H1 (cell line): ENCODE measurements at regions not wholly inside any gene's neighbourhood (a gene's known extent, or its start where the extent isn't known, plus 50 kb on each side); places are given as distances from the start of the nearest gene placed in this dataset.

Source experiments
- CTCF ChIA-PET: fragments of 300-600 bp; sonication (Branson Sonifier 250); formaldehyde crosslinking; loops from one replicate; lab custom pipeline; 2021; ENCODE audit not compliant: partially characterized antibody; lab: Charles Lee
- POLR2A ChIA-PET: fragments of 300-600 bp; sonication (Branson Sonifier 250); formaldehyde crosslinking; loops from one replicate; lab custom pipeline; 2021; ENCODE audit warnings: inconsistent platforms; ENCODE audit not compliant: partially characterized antibody; lab: Charles Lee
- DNase-seq, 2 experiments: peaks; one replicate each; pipeline versions ENCODE4 v3.0.0 to v3.0.0-alpha.2; 2010 to 2022; ENCODE audit warnings: low spot score in 2 of 2, low read depth in 1 of 2, mixed read lengths in 1 of 2
- FAIRE-seq: peaks from 2 replicates; lab custom pipeline; 2011; peaks lifted over from hg19 to GRCh38; lab: Jason Lieb, UNC
- H2AFZ ChIP-seq: 2 replicates; pipeline ENCODE4 v1.8.1; 2012; ENCODE audit warnings: low read length, inconsistent platforms
- H2AK5ac ChIP-seq: 2 replicates; pipeline ENCODE4 v1.6.1; 2013; ENCODE audit warnings: low read depth, low read length
- H2BK120ac ChIP-seq: replicated peaks from 2 replicates; pipeline ENCODE3; 2013; ENCODE audit warnings: low read depth, low read length, inconsistent platforms
- H2BK12ac ChIP-seq: 2 replicates; pipeline ENCODE4 v1.6.1; 2013; ENCODE audit warnings: low read depth, low read length
- H2BK15ac ChIP-seq: 2 replicates; pipeline ENCODE4 v1.6.1; 2013; ENCODE audit warnings: low read length
- H2BK20ac ChIP-seq: 2 replicates; pipeline ENCODE4 v1.6.1; 2013; ENCODE audit warnings: low read length
- H2BK5ac ChIP-seq: 2 replicates; pipeline ENCODE4 v1.6.1; 2013; ENCODE audit warnings: low read depth, low read length
- H3K14ac ChIP-seq: 2 replicates; pipeline ENCODE4 v1.6.1; 2013; ENCODE audit warnings: inconsistent platforms; ENCODE audit not compliant: insufficient read length
- H3K18ac ChIP-seq: 2 replicates; pipeline ENCODE4 v1.6.1; 2013; ENCODE audit warnings: low read length; ENCODE audit errors: extremely low read depth
- H3K23ac ChIP-seq: 2 replicates; pipeline ENCODE4 v1.6.1; 2013; ENCODE audit warnings: inconsistent platforms; ENCODE audit not compliant: insufficient read length
- H3K23me2 ChIP-seq: 2 replicates; pipeline ENCODE4 v1.6.1; 2013; ENCODE audit warnings: low read depth, low read length
- H3K27ac ChIP-seq: 2 replicates; pipeline ENCODE4 v1.6.1; 2011; ENCODE audit warnings: low read depth, low read length, inconsistent platforms
- H3K27me3 ChIP-seq, 4 experiments: replicated peaks in 1 of 4; 1 replicate in 1 of 4; 2 replicates in 3 of 4; pipeline versions ENCODE4 v1.6.1 to v1.8.1; 2011 to 2013; ENCODE audit warnings: low read length in 3 of 4, mild to moderate bottlenecking in 3 of 4, inconsistent platforms in 2 of 4, mixed read lengths in 2 of 4, moderate library complexity in 1 of 4; ENCODE audit not compliant: control insufficient read depth in 3 of 4, insufficient read depth in 3 of 4; ENCODE audit errors: extremely low read depth in 1 of 4
- H3K36me3 ChIP-seq, 4 experiments: 2 replicates each; pipeline versions ENCODE4 v1.6.1 to v1.8.1; 2011 to 2013; ENCODE audit warnings: mild to moderate bottlenecking in 4 of 4, low read length in 3 of 4, moderate library complexity in 2 of 4, control low read depth in 1 of 4, inconsistent platforms in 1 of 4; ENCODE audit not compliant: insufficient read depth in 4 of 4, control insufficient read depth in 2 of 4
- H3K4ac ChIP-seq: replicated peaks from 2 replicates; pipeline ENCODE3; 2013; ENCODE audit warnings: low read length, low read depth, mixed read lengths, inconsistent platforms; ENCODE audit not compliant: insufficient read length
- H3K4me1 ChIP-seq, 4 experiments: replicated peaks in 1 of 4; 1 replicate in 1 of 4; 2 replicates in 3 of 4; pipeline versions ENCODE4 v1.6.1 to v1.8.1; 2011 to 2013; ENCODE audit warnings: low read length in 3 of 4, inconsistent platforms in 2 of 4, mixed read lengths in 1 of 4; ENCODE audit not compliant: insufficient read depth in 4 of 4, control insufficient read depth in 3 of 4
- H3K4me2 ChIP-seq, 2 experiments: 2 replicates each; pipeline versions ENCODE4 v1.6.1 to v1.8.1; 2011 to 2013; ENCODE audit warnings: low read depth in 2 of 2, low read length in 2 of 2, control low read depth in 1 of 2, inconsistent platforms in 1 of 2, mild to moderate bottlenecking in 1 of 2; ENCODE audit not compliant: insufficient read depth in 1 of 2
- H3K4me3 ChIP-seq, 4 experiments: fragments of 200-600, 300-600 bp in 1 of 4; sonication (generic), shearing (Covaris generic), sonication (Bioruptor Twin) in 1 of 4; 2 replicates each; pipeline versions ENCODE4 v1.5.1 to v1.8.1; 2011 to 2016; ENCODE audit warnings: low read length in 4 of 4, low read depth in 3 of 4, control low read depth in 2 of 4, inconsistent platforms in 2 of 4, mild to moderate bottlenecking in 2 of 4, mixed read lengths in 1 of 4, moderate library complexity in 1 of 4; ENCODE audit not compliant: insufficient read depth in 2 of 4; ENCODE audit errors: extremely low read depth in 1 of 4
- H3K56ac ChIP-seq: replicated peaks from 2 replicates; pipeline ENCODE3; 2013; ENCODE audit warnings: low read depth, mild to moderate bottlenecking, mixed read lengths, low read length, inconsistent platforms; ENCODE audit not compliant: insufficient read length
- H3K79me1 ChIP-seq: 2 replicates; pipeline ENCODE4 v1.6.1; 2013; ENCODE audit warnings: low read depth, low read length, control low read depth
- H3K79me2 ChIP-seq, 2 experiments: 2 replicates each; pipeline versions ENCODE4 v1.6.1 to v1.8.1; 2012 to 2013; ENCODE audit warnings: low read length in 2 of 2, mild to moderate bottlenecking in 2 of 2, inconsistent platforms in 1 of 2; ENCODE audit not compliant: insufficient read depth in 2 of 2, control insufficient read depth in 1 of 2
- H3K9ac ChIP-seq, 4 experiments: replicated peaks in 1 of 4; 1 replicate in 1 of 4; 2 replicates in 3 of 4; pipeline versions ENCODE4 v1.6.1 to v1.8.1; 2011 to 2013; ENCODE audit warnings: low read depth in 3 of 4, low read length in 3 of 4, control low read depth in 2 of 4, mild to moderate bottlenecking in 2 of 4, moderate library complexity in 2 of 4, inconsistent platforms in 1 of 4; ENCODE audit errors: extremely low read depth in 1 of 4
- H3K9me3 ChIP-seq, 2 experiments: 2 replicates each; pipeline versions ENCODE4 v1.6.1 to v1.8.1; 2012 to 2013; ENCODE audit warnings: mild to moderate bottlenecking in 2 of 2, moderate library complexity in 2 of 2, control low read depth in 1 of 2, inconsistent platforms in 1 of 2, low read depth in 1 of 2, low read length in 1 of 2, mixed read lengths in 1 of 2; ENCODE audit not compliant: insufficient read depth in 2 of 2
- H4K20me1 ChIP-seq, 2 experiments: replicated peaks in 1 of 2; 2 replicates each; pipeline versions ENCODE3 to v1.8.1; 2011 to 2013; ENCODE audit warnings: inconsistent platforms in 2 of 2, low read length in 2 of 2, mild to moderate bottlenecking in 1 of 2; ENCODE audit not compliant: insufficient read depth in 2 of 2, control insufficient read depth in 1 of 2
- H4K5ac ChIP-seq: 2 replicates; pipeline ENCODE4 v1.6.1; 2013; ENCODE audit warnings: low read length, low read depth, mixed read lengths, inconsistent platforms; ENCODE audit not compliant: insufficient read length
- H4K8ac ChIP-seq: 2 replicates; pipeline ENCODE4 v1.8.0; 2013; ENCODE audit warnings: mild to moderate bottlenecking, moderate library complexity, low read length, inconsistent platforms; ENCODE audit not compliant: insufficient read depth; ENCODE audit errors: extremely low read depth
- H4K91ac ChIP-seq: replicated peaks from 2 replicates; pipeline ENCODE3; 2013; ENCODE audit warnings: low read length, mixed read lengths, inconsistent platforms; ENCODE audit not compliant: insufficient read length
- GABPA ChIP-seq: IDR thresholded peaks from 2 replicates; pipeline ENCODE4 v1.6.1; 2011; ENCODE audit warnings: mild to moderate bottlenecking, low read length, moderate library complexity, borderline replicate concordance; ENCODE audit not compliant: insufficient read depth
- SIN3A ChIP-seq, 2 experiments: IDR thresholded peaks in 1 of 2; conservative IDR thresholded peaks in 1 of 2; 2 replicates each; pipeline ENCODE4 v1.6.1; 2011 to 2012; ENCODE audit warnings: low read length in 2 of 2, improper control_type of control experiment in 1 of 2, low read depth in 1 of 2, mild to moderate bottlenecking in 1 of 2

DNA sequence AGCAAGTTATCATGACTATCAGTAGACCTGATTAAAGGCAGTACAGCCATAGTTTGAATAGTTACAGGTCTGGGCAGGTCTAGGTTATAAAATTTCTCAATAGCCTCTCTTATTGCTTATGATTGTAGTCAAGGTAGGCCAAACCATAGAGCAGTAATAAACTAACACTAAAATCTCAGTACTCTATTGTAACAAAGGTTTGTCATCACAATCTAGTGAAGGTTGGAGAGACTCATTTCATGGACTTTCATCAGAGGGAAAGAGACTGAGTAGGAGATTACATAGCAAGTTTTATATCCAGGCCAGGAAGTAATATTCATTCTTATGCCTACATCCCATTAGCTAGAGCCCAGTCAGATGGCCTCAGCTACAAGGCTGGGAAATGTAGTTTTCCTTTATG is 141.0 kb downstream of the ASB9 start:
- Histone ChIP-seq H3K4me2 (no peak overlapping the region), H2AFZ (no peak overlapping the region), H2BK15ac (no peak overlapping the region), H4K8ac (no peak overlapping the region), H3K36me3 (no peaks in the 10 kb centered on the region), H4K91ac (no peak overlapping the region), H3K79me1 (no peaks in the 10 kb centered on the region), H3K27ac (no peak overlapping the region), H2AK5ac (no peak overlapping the region), H3K23me2 (no peaks in the 10 kb centered on the region), H3K4me3 (no peak overlapping the region), H2BK20ac (no peak overlapping the region), H4K20me1 (no peaks in the 10 kb centered on the region), H3K56ac (no peak overlapping the region), H2BK12ac (no peak overlapping the region), H2BK5ac (no peak overlapping the region), H4K5ac (no peak overlapping the region), H2BK120ac (no peak overlapping the region), H3K9me3 (no peaks in the 10 kb centered on the region), H3K23ac (no peak overlapping the region), H3K4ac (no peak overlapping the region), H3K18ac (no peak overlapping the region), H3K9ac (no peak overlapping the region), H3K14ac (no peak overlapping the region), H3K27me3 (no peaks in the 10 kb centered on the region), H3K4me1 (no peaks in the 10 kb centered on the region), H3K79me2 (no peaks in the 10 kb centered on the region)
- FAIRE-seq, result no peak
- ChIA-PET POLR2A (no interaction called here), CTCF (no interaction called here)
- TF ChIP-seq GABPA (no peak), SIN3A (conservative IDR thresholded peaks at IDR 0.05 in 1 of 2, IDR thresholded peaks at IDR 0.05 in 1 of 2; ENCODE audit: low read depth in 1 of 2, low read length in 2 of 2) (no peak)
- DNase-seq, result no peak
